Smooth muscle cell (in vitro differentiated cells): ENCODE measurements at regions not wholly inside any gene's neighbourhood (a gene's known extent, or its start where the extent isn't known, plus 50 kb on each side); places are given as distances from the start of the nearest gene placed in this dataset.

Experiments used
- DNase-seq: peaks from one replicate; lab custom pipeline; 2025; ENCODE audit not compliant: unreplicated experiment; lab: John Stamatoyannopoulos, UW
- H2AFZ ChIP-seq: fragments of 200-600 bp; sonication (generic); 2 replicates; pipeline ENCODE4 v1.6.0; 2016; ENCODE audit warnings: antibody characterized with exemption, low read depth, mild to moderate bottlenecking
- H3F3A ChIP-seq: fragments of 200-600 bp; sonication (generic); 2 replicates; pipeline ENCODE4 v1.6.0; 2017; ENCODE audit warnings: antibody characterized with exemption, low read depth
- H3K27ac ChIP-seq: fragments of 200-600 bp; sonication (generic); 2 replicates; pipeline ENCODE4 v1.5.1; 2016; ENCODE audit warnings: low read depth, mild to moderate bottlenecking
- H3K27me3 ChIP-seq: fragments of 200-600 bp; sonication (generic); 2 replicates; pipeline ENCODE4 v1.6.1; 2016; ENCODE audit warnings: low read depth, mild to moderate bottlenecking
- H3K36me3 ChIP-seq: fragments of 200-600 bp; sonication (generic); 2 replicates; pipeline ENCODE4 v1.5.1; 2016; ENCODE audit warnings: low read depth
- H3K4me1 ChIP-seq: fragments of 200-600 bp; sonication (generic); 2 replicates; pipeline ENCODE4 v1.5.1; 2016; ENCODE audit warnings: low read depth
- H3K4me2 ChIP-seq: fragments of 200-600 bp; sonication (generic); 2 replicates; pipeline ENCODE4 v1.6.0; 2016; ENCODE audit warnings: mild to moderate bottlenecking
- H3K4me3 ChIP-seq: fragments of 200-600 bp; sonication (generic); 2 replicates; pipeline ENCODE4 v1.5.1; 2016; ENCODE audit warnings: mild to moderate bottlenecking
- H3K79me2 ChIP-seq: fragments of 200-600 bp; sonication (generic); 2 replicates; pipeline ENCODE4 v1.6.0; 2016; ENCODE audit warnings: low read depth, mild to moderate bottlenecking
- H3K9ac ChIP-seq: fragments of 200-600 bp; sonication (generic); 2 replicates; pipeline ENCODE4 v1.6.0; 2016; ENCODE audit warnings: low read depth
- H3K9me3 ChIP-seq: fragments of 200-600 bp; sonication (generic); replicated peaks from 2 replicates; pipeline ENCODE4 v1.5.1; 2016; ENCODE audit warnings: low read depth
- H4K20me1 ChIP-seq: fragments of 200-600 bp; sonication (generic); 2 replicates; pipeline ENCODE4 v1.6.0; 2016; ENCODE audit warnings: low read depth
- CTCF ChIP-seq: fragments of 200-600 bp; sonication (generic); IDR thresholded peaks from 2 replicates; pipeline ENCODE4 v1.5.1; 2017; ENCODE audit warnings: borderline replicate concordance, mild to moderate bottlenecking, antibody characterized with exemption; ENCODE audit not compliant: insufficient read depth, poor library complexity, severe bottlenecking
- WGBS: methylation state at CpG from one replicate; pipeline ENCODE4 v1.1.7; 2016; ENCODE audit warnings: low lambda C conversion rate; 5-methylcytosine and 5-hydroxymethylcytosine counted together

GRCh38 chr18:57853133-57853532 lies 50.0 kb upstream of the ATP8B1 start:
- no peak for DNase-seq
- Histone ChIP-seq H4K20me1 (no peaks in the 10 kb centered on the region), H3F3A (no peaks in the 10 kb centered on the region), H3K9me3 (no peaks in the 10 kb centered on the region), H3K27me3 (peaks cover 29% of the 10 kb centered on the region), H3K9ac (no peak overlapping the region), H3K79me2 (no peaks in the 10 kb centered on the region), H2AFZ (no peak overlapping the region), H3K27ac (no peak overlapping the region), H3K4me3 (no peak overlapping the region), H3K4me2 (no peak overlapping the region), H3K36me3 (no peaks in the 10 kb centered on the region), H3K4me1 (no peaks in the 10 kb centered on the region)
- no peak for TF ChIP-seq CTCF
- 83% methylated on average over 3 of the region's 3 CpGs for WGBS
